Fibroblast of lung (primary cell): ENCODE measurements at regions not wholly inside any gene's neighbourhood (a gene's known extent, or its start where the extent isn't known, plus 50 kb on each side); places are given as distances from the start of the nearest gene placed in this dataset.

Source experiments
- EZH2 ChIP-seq: IDR thresholded peaks from 2 replicates; pipeline ENCODE4 v1.5.1; 2012; ENCODE audit warnings: low read length, control low read depth, mild to moderate bottlenecking; ENCODE audit errors: missing control alignments
- TF ChIP-seq, protein P1 (sequence below), 2 donors: IDR thresholded peaks in 1 of 2; conservative IDR thresholded peaks in 1 of 2; 1 replicate in 1 of 2; 2 replicates in 1 of 2; pipeline ENCODE4 v1.5.1; 2011 to 2012; ENCODE audit warnings: low read length in 2 of 2, control low read depth in 1 of 2, inconsistent platforms in 1 of 2, low read depth in 1 of 2, mild to moderate bottlenecking in 1 of 2

DNA sequence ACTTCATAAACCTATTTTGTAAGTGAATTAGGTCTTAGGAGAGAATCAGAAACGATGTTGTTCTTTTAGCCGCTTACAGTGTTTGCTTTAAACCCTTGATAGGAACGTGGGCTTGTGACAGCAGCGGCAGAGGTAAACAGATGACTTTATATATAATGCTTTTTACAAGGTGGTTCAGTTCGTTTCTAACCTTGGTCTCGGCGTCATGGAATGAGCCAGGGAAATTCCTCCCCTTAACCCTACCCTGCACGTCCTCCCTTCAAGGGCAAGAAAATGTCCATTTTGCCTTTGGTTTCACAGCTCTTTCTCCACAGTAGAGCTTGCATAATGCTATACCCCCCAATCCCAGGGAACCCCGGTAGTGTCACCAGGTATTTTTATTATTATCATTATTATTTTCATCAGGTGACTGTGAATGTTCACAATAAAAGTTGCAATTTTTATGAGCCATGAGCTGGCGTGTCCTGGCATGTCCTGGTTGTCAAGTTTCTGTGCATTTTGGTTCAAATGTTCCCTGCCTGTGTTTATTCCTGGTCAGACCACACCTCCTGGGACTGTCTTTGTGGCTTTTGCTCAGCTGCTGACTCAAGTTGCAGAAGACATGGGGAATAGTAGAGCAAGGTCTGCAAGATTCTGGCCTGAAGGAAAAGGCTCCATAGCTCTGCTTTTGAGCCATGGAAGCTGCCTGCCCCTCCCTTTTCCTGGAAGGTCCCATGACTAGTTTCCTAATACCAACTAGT, 112.8 kb upstream of the BMP2 start:
- TF ChIP-seq, protein P1, sequence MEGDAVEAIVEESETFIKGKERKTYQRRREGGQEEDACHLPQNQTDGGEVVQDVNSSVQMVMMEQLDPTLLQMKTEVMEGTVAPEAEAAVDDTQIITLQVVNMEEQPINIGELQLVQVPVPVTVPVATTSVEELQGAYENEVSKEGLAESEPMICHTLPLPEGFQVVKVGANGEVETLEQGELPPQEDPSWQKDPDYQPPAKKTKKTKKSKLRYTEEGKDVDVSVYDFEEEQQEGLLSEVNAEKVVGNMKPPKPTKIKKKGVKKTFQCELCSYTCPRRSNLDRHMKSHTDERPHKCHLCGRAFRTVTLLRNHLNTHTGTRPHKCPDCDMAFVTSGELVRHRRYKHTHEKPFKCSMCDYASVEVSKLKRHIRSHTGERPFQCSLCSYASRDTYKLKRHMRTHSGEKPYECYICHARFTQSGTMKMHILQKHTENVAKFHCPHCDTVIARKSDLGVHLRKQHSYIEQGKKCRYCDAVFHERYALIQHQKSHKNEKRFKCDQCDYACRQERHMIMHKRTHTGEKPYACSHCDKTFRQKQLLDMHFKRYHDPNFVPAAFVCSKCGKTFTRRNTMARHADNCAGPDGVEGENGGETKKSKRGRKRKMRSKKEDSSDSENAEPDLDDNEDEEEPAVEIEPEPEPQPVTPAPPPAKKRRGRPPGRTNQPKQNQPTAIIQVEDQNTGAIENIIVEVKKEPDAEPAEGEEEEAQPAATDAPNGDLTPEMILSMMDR (conservative IDR thresholded peaks at IDR 0.05 in 1 of 2, IDR thresholded peaks at IDR 0.05 in 1 of 2; ENCODE audit: low read depth in 1 of 2, low read length in 2 of 2) = no peak
- TF ChIP-seq EZH2 = no peak
